CD14-positive monocyte (primary cell): ENCODE measurements at regions not wholly inside any gene's neighbourhood (a gene's known extent, or its start where the extent isn't known, plus 50 kb on each side); places are given as distances from the start of the nearest gene placed in this dataset.

Experiments
- DNase-seq, 3 donors: peaks; one replicate each; pipeline ENCODE4 v3.0.0-alpha.2; 2011 to 2022
- H2AFZ ChIP-seq: 2 replicates; pipeline ENCODE4 v1.6.0; 2012; ENCODE audit warnings: mild to moderate bottlenecking, low read depth, low read length, inconsistent platforms; ENCODE audit not compliant: insufficient read depth, poor library complexity, severe bottlenecking
- H3K27ac ChIP-seq, 2 donors: 1 replicate in 1 of 2; 2 replicates in 1 of 2; pipeline ENCODE4 v1.5.1; 2012 to 2013; ENCODE audit warnings: low read length in 2 of 2, control low read depth in 1 of 2, inconsistent platforms in 1 of 2, low read depth in 1 of 2, mild to moderate bottlenecking in 1 of 2
- H3K27me3 ChIP-seq, 2 donors: one replicate each; pipeline versions ENCODE4 v1.6.0 to v1.6.1; 2011 to 2013; ENCODE audit warnings: low read length in 2 of 2; ENCODE audit not compliant: control insufficient read depth in 2 of 2, insufficient read depth in 2 of 2
- H3K36me3 ChIP-seq, 2 donors: replicated peaks in 1 of 2; 1 replicate in 1 of 2; 2 replicates in 1 of 2; pipeline versions ENCODE4 v1.5.1 to v1.6.1; 2012 to 2013; ENCODE audit warnings: low read length in 2 of 2, control low read depth in 1 of 2, inconsistent platforms in 1 of 2, mild to moderate bottlenecking in 1 of 2; ENCODE audit not compliant: insufficient read depth in 2 of 2, control insufficient read depth in 1 of 2
- H3K4me1 ChIP-seq, 2 donors: 1 replicate in 1 of 2; 2 replicates in 1 of 2; pipeline versions ENCODE4 v1.5.1 to v1.6.1; 2012 to 2013; ENCODE audit warnings: low read length in 2 of 2, control low read depth in 1 of 2, inconsistent platforms in 1 of 2, mild to moderate bottlenecking in 1 of 2, moderate library complexity in 1 of 2; ENCODE audit not compliant: insufficient read depth in 2 of 2, control insufficient read depth in 1 of 2
- H3K4me2 ChIP-seq: replicated peaks from 2 replicates; pipeline ENCODE3; 2012; ENCODE audit warnings: low read length, moderate library complexity, mild to moderate bottlenecking; ENCODE audit not compliant: poor library complexity, severe bottlenecking; ENCODE audit errors: extremely low read depth
- H3K4me3 ChIP-seq, 3 experiments: fragments of 200-600 bp in 1 of 3; sonication (generic) in 1 of 3; replicated peaks in 1 of 3; 1 replicate in 2 of 3; 2 replicates in 1 of 3; pipeline ENCODE4 v1.5.1; 2011 to 2013; ENCODE audit warnings: low read length in 3 of 3, mild to moderate bottlenecking in 3 of 3, control low read depth in 2 of 3, low read depth in 2 of 3, inconsistent platforms in 1 of 3, moderate library complexity in 1 of 3
- H3K79me2 ChIP-seq: 2 replicates; pipeline ENCODE4 v1.6.0; 2012; ENCODE audit warnings: mild to moderate bottlenecking, control low read depth, inconsistent platforms, low read length, moderate library complexity; ENCODE audit not compliant: insufficient read depth
- H3K9ac ChIP-seq: 2 replicates; pipeline ENCODE4 v1.6.0; 2017; ENCODE audit warnings: low read length, mild to moderate bottlenecking; ENCODE audit not compliant: insufficient read depth, poor library complexity, severe bottlenecking
- H3K9me3 ChIP-seq, 2 donors: replicated peaks in 1 of 2; 1 replicate in 1 of 2; 2 replicates in 1 of 2; pipeline versions ENCODE4 v1.5.1 to v1.6.1; 2012 to 2013; ENCODE audit warnings: low read length in 2 of 2, control low read depth in 1 of 2; ENCODE audit not compliant: control insufficient read depth in 1 of 2, insufficient read depth in 1 of 2
- H4K20me1 ChIP-seq: 2 replicates; pipeline ENCODE4 v1.6.0; 2012; ENCODE audit warnings: mild to moderate bottlenecking, low read length, control low read depth, moderate library complexity; ENCODE audit not compliant: insufficient read depth
- H3K27ac Mint-ChIP-seq, 7 donors: one replicate each; pipeline ENCODE4 v1.8.0; 2020; ENCODE audit warnings: mild to moderate bottlenecking in 7 of 7, mixed read lengths in 7 of 7, moderate library complexity in 6 of 7, inconsistent platforms in 2 of 7
- H3K27me3 Mint-ChIP-seq, 3 donors: one replicate each; pipeline ENCODE4 v1.8.0; 2021 to 2022; ENCODE audit warnings: low read depth in 3 of 3, mild to moderate bottlenecking in 3 of 3, mixed read lengths in 3 of 3, moderate library complexity in 3 of 3, inconsistent platforms in 1 of 3
- H3K36me3 Mint-ChIP-seq, 2 donors: one replicate each; pipeline ENCODE4 v1.8.0; 2020; ENCODE audit warnings: mixed read lengths in 2 of 2, inconsistent platforms in 1 of 2, mild to moderate bottlenecking in 1 of 2
- H3K4me1 Mint-ChIP-seq: one replicate; pipeline ENCODE4 v1.8.0; 2020; ENCODE audit warnings: mild to moderate bottlenecking, mixed read lengths
- H3K4me3 Mint-ChIP-seq, 2 donors: one replicate each; pipeline ENCODE4 v1.8.0; 2020; ENCODE audit warnings: mild to moderate bottlenecking in 2 of 2, mixed read lengths in 2 of 2, moderate library complexity in 1 of 2
- H3K9me3 Mint-ChIP-seq, 7 donors: one replicate each; pipeline ENCODE4 v1.8.0; 2020 to 2022; ENCODE audit warnings: mixed read lengths in 7 of 7, mild to moderate bottlenecking in 6 of 7, moderate library complexity in 6 of 7, inconsistent platforms in 2 of 7
- WGBS: methylation state at CpG from one replicate; pipeline ENCODE4 v1.1.5; 2013; ENCODE audit warnings: missing lambda C conversion rate; ENCODE audit not compliant: insufficient coverage; 5-methylcytosine and 5-hydroxymethylcytosine counted together
- intact Hi-C, 2 donors: fragments of 100-400 bp; cut with micrococcal nuclease; formaldehyde crosslinking; loops; one replicate each; pipeline versions ENCODE4 v1.15.0 to v1.15.1; 2023
- TF ChIP-seq, protein P1 (sequence below): fragments of 200-600 bp; IDR thresholded peaks from one replicate; pipeline ENCODE4 v1.8.0; 2022; ENCODE audit warnings: antibody characterized with exemption, mild to moderate bottlenecking

DNA sequence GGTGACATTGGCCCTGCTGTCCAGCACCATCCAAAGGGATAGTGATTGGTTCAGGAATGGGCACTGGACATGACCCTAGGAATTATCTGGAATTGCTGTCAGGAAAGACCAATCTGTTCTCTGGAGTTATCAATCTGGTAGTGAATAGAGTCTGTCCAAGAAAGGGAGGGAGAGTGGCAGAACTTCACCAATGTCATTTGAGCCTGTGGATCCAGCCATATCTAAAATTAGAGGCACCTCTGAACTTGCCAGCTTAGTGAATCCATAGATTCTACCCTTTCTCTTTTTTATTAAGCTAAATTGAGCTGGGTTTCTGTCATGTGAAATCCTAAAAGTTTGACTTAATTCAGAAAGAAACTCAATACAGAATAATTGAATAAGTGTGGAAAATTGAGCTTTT is 93.9 kb downstream of the NKX2-1 start:
- TF ChIP-seq, protein P1, sequence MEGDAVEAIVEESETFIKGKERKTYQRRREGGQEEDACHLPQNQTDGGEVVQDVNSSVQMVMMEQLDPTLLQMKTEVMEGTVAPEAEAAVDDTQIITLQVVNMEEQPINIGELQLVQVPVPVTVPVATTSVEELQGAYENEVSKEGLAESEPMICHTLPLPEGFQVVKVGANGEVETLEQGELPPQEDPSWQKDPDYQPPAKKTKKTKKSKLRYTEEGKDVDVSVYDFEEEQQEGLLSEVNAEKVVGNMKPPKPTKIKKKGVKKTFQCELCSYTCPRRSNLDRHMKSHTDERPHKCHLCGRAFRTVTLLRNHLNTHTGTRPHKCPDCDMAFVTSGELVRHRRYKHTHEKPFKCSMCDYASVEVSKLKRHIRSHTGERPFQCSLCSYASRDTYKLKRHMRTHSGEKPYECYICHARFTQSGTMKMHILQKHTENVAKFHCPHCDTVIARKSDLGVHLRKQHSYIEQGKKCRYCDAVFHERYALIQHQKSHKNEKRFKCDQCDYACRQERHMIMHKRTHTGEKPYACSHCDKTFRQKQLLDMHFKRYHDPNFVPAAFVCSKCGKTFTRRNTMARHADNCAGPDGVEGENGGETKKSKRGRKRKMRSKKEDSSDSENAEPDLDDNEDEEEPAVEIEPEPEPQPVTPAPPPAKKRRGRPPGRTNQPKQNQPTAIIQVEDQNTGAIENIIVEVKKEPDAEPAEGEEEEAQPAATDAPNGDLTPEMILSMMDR = no peak
- Histone ChIP-seq H3K36me3 (no peaks in the 10 kb centered on the region), H3K27ac (no peak overlapping the region), H3K4me2 (no peak overlapping the region), H3K79me2 (no peaks in the 10 kb centered on the region), H4K20me1 (no peaks in the 10 kb centered on the region), H3K27me3 (peaks cover 0 to 2% of the 10 kb centered on the region in 2 donors), H2AFZ (no peak overlapping the region), H3K4me3 (no peak overlapping the region), H3K9ac (no peak overlapping the region), H3K9me3 (no peaks in the 10 kb centered on the region), H3K4me1 (no peaks in the 10 kb centered on the region)
- no peaks in the 10 kb centered on the region for H3K36me3 Mint-ChIP-seq
- no peak for DNase-seq
- peaks cover 0 to 5% (median 0%) of the 10 kb centered on the region in 7 donors for H3K9me3 Mint-ChIP-seq
- H3K27ac Mint-ChIP-seq = no peak overlapping the region
- H3K4me3 Mint-ChIP-seq = no peak overlapping the region
- intact Hi-C loops = no loop called here
- H3K27me3 Mint-ChIP-seq = peaks cover 0 to 2% (median 2%) of the 10 kb centered on the region in 3 donors
- H3K4me1 Mint-ChIP-seq = no peaks in the 10 kb centered on the region

DNA sequence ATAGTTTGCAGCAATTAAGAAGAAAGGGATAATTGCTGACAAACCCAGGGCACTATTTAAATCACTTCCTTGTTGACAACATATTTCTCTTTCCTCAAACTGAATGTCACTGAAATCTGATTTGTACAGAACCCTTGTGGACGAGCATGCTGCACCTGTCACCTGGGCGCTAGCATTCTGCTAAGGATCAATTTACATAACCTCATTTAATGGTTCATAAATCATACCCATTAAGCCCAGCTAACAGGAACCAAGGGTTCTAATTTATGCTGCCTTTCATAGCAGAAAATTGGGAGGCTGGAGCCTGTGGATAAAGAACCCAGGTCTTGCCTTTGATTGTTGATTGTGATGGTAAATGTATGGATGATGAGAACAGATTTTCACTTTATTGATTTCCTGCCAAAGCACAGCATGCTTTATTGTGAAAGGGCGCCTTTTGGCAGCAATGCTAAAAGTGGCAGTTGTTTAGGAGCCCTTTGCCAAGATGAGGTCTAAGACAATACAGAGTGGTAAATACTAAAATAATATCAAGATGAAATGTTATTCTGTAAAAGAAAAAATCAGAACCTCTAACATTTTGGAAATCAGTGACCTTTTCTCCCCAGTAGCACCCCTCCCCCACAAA is 95.4 kb downstream of the NKX2-1 start:
- Histone ChIP-seq H4K20me1 (no peaks in the 10 kb centered on the region), H3K4me1 (no peaks in the 10 kb centered on the region), H3K9me3 (no peaks in the 10 kb centered on the region), H3K27me3 (peaks cover 0 to 2% of the 10 kb centered on the region in 2 donors), H3K9ac (no peak overlapping the region), H3K4me3 (no peak overlapping the region), H3K36me3 (no peaks in the 10 kb centered on the region), H3K27ac (no peak overlapping the region), H2AFZ (no peak overlapping the region), H3K79me2 (no peaks in the 10 kb centered on the region), H3K4me2 (no peak overlapping the region)
- Mint-ChIP-seq H3K4me3 (no peak overlapping the region), H3K36me3 (no peaks in the 10 kb centered on the region), H3K9me3 (peaks cover 0 to 5% (median 0%) of the 10 kb centered on the region in 7 donors), H3K27me3 (peaks cover 0 to 3% (median 2%) of the 10 kb centered on the region in 3 donors), H3K27ac (no peak overlapping the region), H3K4me1 (no peaks in the 10 kb centered on the region)
- no peak for DNase-seq
- WGBS = no CpG with 5 or more reads among the region's 3 CpGs
- TF ChIP-seq, protein P1 = no peak
- intact Hi-C loops = no loop called here
